Lower leg skin (tissue), 4 donors: ENCODE measurements at regions not wholly inside any gene's neighbourhood (a gene's known extent, or its start where the extent isn't known, plus 50 kb on each side); places are given as distances from the start of the nearest gene placed in this dataset.

ENCODE experiments used
- DNase-seq, 2 donors: peaks; one replicate each; pipeline ENCODE4 v3.0.0-alpha.2; 2019; ENCODE audit warnings: low spot score in 2 of 2
- H3K4me3 ChIP-seq: fragments of 200-600 bp; sonication (generic); 2 replicates; pipeline ENCODE4 v1.5.1; 2017; ENCODE audit warnings: mild to moderate bottlenecking, low read depth; ENCODE audit not compliant: poor library complexity, severe bottlenecking
- CTCF ChIP-seq, 3 donors: fragments of 450-650 bp; IDR thresholded peaks; one replicate each; pipeline ENCODE4 v1.5.1; 2016; ENCODE audit warnings: antibody characterized with exemption in 3 of 3, mild to moderate bottlenecking in 3 of 3, moderate library complexity in 2 of 3
- POLR2A ChIP-seq, 2 donors: fragments of 450-650 bp; IDR thresholded peaks; one replicate each; pipeline ENCODE4 v1.6.1; 2016 to 2017; ENCODE audit warnings: antibody characterized with exemption in 2 of 2, mild to moderate bottlenecking in 1 of 2, moderate library complexity in 1 of 2
- WGBS, 2 donors: methylation state at CpG; one replicate each; pipeline ENCODE4 v1.1.5; 2018; 5-methylcytosine and 5-hydroxymethylcytosine counted together
- intact Hi-C: fragments of 100-400 bp; cut with DNase I; formaldehyde crosslinking; loops from one replicate; pipeline ENCODE4 v1.15.0; 2023; ENCODE audit warnings: low total_unique reads

GRCh38 chr2:220779511-220779910, 792.6 kb downstream of the EPHA4 start:
- 71 to 79% methylated on average over 1 of the region's 1 CpG for WGBS, 2 donors

GRCh38 chr2:220779931-220780330, 792.2 kb downstream of the EPHA4 start:
- intact Hi-C loops = no loop called here
- DNase-seq = no peak
- H3K4me3 ChIP-seq = no peak overlapping the region
- 11 to 15% methylated on average over 2 of the region's 2 CpGs for WGBS, 2 donors
- TF ChIP-seq POLR2A (IDR thresholded peaks at IDR 0.05) = no peak

More at GRCh38 chr2:220779511-220779910, 792.6 kb downstream of the EPHA4 start:
- no peak for DNase-seq
- no peak for TF ChIP-seq CTCF (IDR thresholded peaks at IDR 0.05)
- no peak for TF ChIP-seq POLR2A (IDR thresholded peaks at IDR 0.05)
- intact Hi-C loops = no loop called here
- no peak overlapping the region for H3K4me3 ChIP-seq

GRCh38 chr2:220781622-220782241, 790.4 kb downstream of the EPHA4 start:
- H3K4me3 ChIP-seq = no peak overlapping the region
- intact Hi-C loops = no loop called here
- WGBS, 2 donors = 96 to 98% methylated on average over 5 of the region's 5 CpGs
- DNase-seq = no peak
- no peak for TF ChIP-seq POLR2A (IDR thresholded peaks at IDR 0.05)
- no peak for TF ChIP-seq CTCF (IDR thresholded peaks at IDR 0.05)

- no peak overlapping the region for H3K4me3 ChIP-seq
- TF ChIP-seq CTCF (IDR thresholded peaks at IDR 0.05) = no peak
- no peak for TF ChIP-seq POLR2A (IDR thresholded peaks at IDR 0.05)
- intact Hi-C loops = no loop called here
- 78 to 93% methylated on average over 5 of the region's 5 CpGs for WGBS, 2 donors
- DNase-seq = no peak
Observed at GRCh38 chr2:220782609-220783113, 789.4 kb downstream of the EPHA4 start.

GRCh38 chr2:220783671-220784070, 788.4 kb downstream of the EPHA4 start:
- TF ChIP-seq CTCF (IDR thresholded peaks at IDR 0.05) (no peak), POLR2A (IDR thresholded peaks at IDR 0.05) (no peak)
- WGBS, 2 donors = 63 to 68% methylated on average over 1 of the region's 1 CpG
- no peak overlapping the region for H3K4me3 ChIP-seq
- intact Hi-C loops = no loop called here
- no peak for DNase-seq

GRCh38 chr2:220785178-220785577, 786.9 kb downstream of the EPHA4 start:
- no peak for TF ChIP-seq POLR2A (IDR thresholded peaks at IDR 0.05)
- no peak for TF ChIP-seq CTCF (IDR thresholded peaks at IDR 0.05)
- no peak for DNase-seq
- 93 to 94% methylated on average over 4 of the region's 4 CpGs for WGBS, 2 donors
- H3K4me3 ChIP-seq = no peak overlapping the region
- intact Hi-C loops = no loop called here
